HG02973 (cell line): ENCODE measurements at regions not wholly inside any gene's neighbourhood (a gene's known extent, or its start where the extent isn't known, plus 50 kb on each side); places are given as distances from the start of the nearest gene placed in this dataset.

Experiments used
- ATAC-seq: cut with Tn5 transposase; IDR thresholded peaks from one replicate; pipeline ENCODE4 v1.9.1; 2021; ENCODE audit warnings: moderate library complexity; ENCODE audit not compliant: unreplicated experiment

DNA sequence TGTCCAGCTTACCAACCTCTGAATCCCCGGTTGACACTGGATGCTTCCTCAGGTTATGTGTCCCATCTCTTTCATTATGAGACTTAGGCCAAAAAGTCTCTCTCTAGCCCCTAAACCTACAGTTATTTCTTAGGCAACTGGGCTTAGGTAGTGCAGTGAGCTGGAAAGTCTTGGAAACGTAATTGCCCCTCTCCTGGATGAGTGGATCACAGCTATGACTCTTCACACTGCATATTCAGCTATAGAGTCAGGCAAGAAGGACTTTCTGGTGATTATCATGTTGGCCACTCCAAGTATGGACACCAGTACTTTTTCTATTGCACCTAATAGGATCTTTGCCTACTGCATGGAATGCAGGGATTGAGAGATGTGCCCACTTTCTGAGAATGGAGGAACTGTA is 458.3 kb upstream of the CELF4 start:
- ATAC-seq, result no peak

DNA sequence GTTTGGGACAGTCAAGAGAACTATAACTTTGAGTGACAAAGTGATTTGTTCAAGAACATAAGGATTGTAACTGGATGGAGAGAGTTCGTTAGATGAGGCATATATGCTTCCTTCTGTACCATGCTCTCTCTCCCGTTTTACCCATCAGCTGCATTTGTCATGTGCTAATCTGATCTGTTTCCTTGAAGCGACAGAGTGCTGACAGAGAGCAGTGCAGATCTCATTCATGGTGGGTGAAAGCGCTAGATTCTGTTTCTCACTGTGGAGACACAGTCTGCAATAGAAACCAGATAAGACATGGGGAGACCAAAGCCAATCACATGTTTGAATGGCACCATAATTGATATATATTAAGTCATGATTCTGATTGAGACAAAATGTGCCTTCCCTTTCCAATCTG is 456.6 kb upstream of the CELF4 start:
- ATAC-seq, result no peak

DNA sequence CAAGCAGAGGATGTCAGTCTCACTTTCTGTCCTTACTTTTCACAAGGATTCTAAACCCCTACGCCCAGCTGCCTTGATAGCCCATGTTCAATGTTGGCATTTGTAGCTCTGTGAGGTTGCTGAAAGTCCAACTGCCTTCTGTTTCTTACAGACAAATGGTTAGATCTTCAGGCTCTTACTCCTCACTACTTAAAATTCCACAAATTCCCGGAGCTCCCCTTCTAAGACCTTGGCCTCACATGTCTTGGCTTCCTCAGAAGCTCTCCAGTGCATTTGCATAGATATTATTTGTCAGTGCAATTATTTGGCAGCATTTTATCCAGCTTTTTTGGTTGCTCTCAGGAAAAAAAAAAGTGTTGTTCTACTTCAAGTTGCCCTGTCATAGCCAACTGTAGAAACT is 453.7 kb upstream of the CELF4 start:
- no peak for ATAC-seq

DNA sequence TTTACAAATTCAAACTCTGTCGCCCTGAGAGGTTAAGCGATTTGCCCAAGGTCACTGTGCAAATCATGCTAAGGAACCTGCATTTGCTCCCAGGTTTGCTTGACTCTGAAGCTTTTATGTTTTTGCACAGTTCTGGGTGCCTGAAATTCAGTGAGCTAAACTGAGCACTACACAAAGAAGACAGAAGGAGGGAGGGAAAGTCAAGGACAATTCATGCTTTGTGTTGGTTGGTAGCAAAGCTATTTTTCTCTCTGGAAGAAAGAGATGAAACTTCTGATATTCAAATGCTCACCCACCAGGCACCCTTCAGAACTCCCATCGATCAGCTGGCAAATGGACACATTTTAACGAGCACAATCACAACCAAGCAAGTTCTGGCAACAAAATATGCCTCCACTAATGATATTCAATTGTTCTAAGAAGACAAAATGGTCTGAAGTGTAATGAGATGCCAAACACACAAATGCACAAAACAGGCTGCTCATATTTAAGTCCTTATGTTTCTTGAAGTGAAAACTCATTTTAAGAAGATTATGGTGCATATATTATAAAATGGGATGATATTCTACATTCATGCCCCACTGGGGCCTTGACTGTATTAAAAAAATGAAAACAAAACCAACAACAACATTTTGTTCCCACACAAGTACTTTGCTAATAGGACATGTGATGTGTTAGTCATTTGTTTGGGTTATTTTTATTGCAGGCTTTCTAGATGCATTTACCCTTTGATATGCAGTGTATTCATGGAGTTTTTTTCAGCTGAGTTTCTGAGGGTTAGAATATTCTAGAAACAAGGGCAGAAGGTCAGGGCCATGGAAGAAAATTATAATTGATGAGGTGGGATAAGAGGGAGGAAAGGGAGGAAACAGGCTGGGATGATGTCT is 445.6 kb upstream of the CELF4 start:
- ATAC-seq, result no peak

DNA sequence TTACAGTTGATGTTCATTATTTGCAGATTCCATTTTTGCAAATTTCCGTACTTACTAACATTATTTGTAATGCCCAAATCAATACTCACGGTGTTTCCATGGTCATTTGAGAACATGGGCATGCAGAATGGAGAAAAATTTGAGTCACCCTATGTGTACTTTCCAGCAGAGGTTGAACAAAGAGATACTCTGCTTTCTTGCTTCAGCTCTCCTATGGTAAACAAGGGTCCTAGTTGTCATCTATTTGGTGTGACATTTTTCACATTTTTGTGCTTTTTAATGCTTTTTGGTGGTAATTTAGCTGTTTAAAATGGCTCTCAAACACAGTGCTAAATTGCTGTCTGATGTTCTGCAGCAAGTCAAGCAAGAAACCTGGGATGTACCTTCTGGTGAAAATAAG is 444.4 kb upstream of the CELF4 start:
- ATAC-seq, result no peak

DNA sequence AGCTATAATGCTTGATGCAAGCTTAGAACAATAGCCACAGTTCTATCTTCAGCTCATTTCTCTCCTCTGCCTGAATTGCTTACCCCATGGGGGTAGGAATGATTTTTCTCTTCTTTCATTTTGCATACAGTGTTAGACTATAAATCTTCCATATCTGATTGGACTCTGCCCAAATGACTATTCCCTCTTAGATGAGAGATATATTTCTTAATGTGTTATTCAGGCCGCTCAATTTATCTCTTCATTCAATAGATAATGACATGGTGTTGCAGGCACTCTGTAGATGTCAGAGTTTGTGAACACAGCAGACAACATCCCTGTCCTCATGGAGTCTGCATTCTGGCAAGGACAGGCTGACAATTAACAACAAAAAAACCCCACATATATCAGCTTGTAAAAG is 443.7 kb upstream of the CELF4 start:
- no peak for ATAC-seq

DNA sequence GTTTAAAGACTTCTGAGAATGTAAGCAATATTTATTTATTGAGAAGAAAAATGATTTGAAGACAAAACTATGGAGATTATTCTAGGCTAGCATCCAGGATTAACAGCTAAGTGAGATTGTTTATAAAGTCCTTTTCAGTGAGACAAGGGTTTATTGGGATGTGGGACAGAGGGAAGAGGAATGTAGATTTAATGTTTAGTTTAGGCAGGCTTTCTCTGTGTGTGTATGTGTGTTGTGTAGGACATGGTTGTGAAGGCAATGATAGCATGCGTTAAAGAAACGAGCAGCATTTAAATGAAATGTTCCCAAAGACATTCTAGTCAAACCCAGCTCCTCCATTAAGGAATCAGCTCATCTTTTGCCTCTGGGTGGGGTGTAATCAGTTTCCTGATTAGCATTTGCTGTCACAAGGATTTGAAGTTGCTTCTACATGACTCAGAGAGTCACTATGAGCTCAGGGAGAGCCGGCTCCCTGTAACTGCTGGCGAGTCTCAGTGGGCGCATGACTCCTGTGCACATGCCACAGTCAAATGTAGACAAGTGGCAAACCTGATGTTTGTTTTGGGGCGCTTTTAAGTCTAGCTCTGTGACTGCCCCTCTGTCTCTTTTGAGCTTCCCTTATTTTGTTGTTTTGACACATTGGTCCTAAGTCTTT is 442.2 kb upstream of the CELF4 start:
- no peak for ATAC-seq

DNA sequence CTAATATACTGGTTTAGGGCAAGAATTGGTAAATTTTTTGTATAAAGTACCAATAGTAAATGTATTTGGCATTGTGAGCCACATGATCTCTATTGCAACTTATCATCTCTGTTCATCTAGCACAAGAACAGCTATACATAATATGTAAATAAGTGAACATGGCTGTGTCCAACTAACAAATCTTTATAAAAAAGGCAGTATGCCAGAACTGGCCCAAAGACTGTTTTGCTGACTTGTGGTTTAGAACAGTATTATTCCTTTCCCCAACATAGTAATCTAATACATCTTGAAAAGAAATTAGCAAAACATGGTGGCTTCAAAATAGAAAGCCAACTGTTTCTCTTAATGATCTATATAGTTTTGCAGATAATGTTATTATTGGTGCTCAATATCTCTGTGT is 441.4 kb upstream of the CELF4 start:
- no peak for ATAC-seq

DNA sequence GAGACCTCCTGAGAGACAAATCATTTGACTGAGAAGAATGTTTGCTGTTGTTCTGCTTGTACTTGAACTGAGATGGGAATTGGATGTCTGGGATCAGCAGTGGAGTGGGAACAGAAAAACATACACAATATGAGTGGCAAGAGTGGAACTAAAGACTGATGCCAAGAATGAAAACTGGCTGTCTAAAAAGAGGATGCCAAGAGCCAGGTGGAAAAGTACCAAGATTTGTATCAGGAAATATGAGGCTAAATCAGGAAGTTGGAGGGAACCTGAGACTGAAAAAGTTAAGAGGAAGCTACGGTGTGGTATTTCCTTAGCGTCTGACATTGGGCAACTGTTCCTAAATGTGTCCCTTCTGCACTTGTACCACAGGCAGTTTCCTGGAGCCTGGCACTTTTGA is 440.9 kb upstream of the CELF4 start:
- ATAC-seq, result no peak

DNA sequence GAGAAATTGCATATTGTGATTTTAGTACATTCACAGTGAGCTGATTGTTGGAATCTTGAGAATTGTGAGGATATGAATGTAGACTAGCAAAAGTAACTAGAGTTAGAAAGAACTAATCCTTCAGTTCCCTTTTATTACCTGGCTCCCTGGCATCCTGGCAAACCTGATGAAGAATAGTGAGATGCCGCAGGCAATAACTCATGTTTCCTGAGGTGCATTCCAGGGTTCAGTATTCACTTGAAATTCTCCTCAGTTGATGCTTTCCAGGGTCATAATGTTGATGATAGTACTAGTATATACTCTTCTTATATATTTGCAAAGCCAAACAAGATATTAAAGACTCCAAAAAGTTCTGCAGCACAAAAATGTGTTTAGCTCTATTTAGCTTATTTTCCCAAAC is 432.1 kb upstream of the CELF4 start:
- no peak for ATAC-seq

DNA sequence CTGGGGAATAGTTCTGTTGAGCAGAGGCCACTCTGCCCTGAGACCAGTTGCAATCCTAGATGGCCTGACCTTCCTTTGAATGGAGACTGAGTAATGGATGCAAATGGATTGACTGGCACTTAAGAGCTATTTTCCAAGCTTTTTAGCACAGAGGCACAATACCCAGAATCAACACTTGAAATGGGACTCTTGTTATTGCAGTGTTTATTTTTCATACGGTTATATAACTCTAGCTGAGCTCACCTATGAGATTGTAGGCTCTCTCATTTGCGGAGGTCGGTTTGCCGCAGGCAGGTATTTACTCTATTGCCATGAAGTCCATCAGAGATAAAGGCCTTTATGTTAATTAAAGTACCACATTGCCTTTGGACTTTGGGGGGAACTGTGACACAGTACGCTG is 422.3 kb upstream of the CELF4 start:
- ATAC-seq, result no peak

DNA sequence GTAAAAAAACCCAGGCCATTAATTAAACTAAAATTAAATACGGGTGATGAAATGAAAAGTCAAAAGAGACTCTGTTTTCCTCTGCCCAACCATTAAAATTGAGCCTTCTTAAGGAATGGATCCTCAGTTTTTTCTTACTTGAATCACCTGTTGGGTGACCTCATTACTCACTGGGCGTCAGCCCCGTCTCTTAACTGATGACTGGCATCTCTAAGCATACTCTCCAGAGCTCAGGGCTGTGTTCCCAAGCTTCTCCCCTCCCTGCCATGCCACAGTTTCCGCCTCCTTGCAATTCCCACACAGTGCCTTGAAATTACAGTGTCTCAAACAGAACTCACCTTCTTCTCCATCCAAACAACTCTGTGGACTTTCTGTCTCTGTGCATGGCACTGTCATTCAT is 421.1 kb upstream of the CELF4 start:
- no peak for ATAC-seq

DNA sequence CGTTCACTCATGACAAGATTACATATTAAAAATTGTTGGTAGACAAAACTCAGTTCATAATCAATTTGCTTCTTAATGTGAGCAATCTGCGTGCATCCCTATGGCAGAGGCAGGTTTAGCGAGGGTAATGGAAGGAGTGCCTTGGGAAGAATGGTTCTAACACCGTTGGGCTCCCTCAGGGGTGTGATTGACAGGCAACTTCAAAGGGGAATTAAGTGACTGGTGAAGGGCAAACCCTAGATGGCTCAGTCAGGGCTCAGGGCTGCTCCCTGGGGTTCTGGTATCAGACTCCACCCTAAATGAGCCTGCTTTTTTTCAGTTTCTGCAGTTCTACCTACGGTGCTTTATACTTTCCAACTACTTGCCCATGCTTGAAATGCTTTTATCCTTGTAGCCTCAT is 419.5 kb upstream of the CELF4 start:
- no peak for ATAC-seq

DNA sequence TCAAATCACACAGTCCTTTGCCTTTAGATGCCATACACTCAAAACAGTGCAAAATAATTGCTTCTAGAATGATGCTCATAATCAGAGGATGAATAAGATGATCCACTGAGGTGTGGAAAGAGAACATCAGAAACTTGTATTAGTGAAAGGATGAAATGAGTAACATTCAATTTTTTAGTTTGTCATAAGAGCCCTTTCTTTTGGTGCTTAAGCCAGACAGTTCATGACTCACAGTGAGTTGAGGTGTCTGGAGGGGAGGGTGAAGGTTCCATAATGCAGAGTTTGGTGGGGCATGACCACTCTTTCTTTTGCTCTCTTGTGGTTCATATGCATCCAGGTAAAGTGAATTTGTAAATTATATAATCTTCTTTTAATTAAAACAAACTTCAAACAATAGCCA is 415.0 kb upstream of the CELF4 start:
- ATAC-seq, result no peak

DNA sequence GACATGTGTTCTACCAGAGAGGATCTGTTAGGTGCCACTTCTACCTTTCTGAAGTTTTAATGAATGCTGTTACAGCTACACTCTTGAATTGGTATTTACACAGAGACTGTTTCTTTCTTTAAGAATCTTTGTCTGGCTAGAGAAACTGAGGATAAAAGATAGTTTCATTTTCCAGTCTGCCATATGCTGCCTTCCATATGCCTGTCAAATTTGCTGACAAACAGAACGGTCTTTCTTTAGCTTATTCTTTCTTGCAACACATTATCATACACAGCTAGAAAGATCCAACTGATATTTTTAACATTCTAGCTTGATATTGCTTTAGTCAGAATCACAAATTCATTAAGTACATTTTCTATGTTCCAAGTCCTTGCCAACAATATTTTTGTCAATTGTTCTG is 409.8 kb upstream of the CELF4 start:
- no peak for ATAC-seq

DNA sequence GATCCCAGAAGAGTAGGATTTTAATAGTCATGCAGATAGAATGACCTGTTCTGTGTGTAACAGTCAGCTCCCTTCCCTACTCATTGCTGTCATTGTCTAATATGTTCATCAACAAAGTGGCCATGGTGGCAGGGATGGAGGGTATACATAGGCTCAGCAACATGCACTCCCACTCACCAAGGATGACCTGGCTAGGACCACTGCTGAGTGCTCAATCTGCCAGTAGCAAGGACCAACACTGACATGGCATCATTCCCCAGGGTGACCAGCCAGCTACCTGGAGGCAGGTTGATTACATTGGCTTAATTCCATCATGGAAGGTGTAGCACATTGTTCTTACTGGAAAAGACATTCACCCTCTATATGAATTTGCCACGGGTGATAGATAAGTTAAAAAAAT is 401.7 kb upstream of the CELF4 start:
- ATAC-seq, result no peak

DNA sequence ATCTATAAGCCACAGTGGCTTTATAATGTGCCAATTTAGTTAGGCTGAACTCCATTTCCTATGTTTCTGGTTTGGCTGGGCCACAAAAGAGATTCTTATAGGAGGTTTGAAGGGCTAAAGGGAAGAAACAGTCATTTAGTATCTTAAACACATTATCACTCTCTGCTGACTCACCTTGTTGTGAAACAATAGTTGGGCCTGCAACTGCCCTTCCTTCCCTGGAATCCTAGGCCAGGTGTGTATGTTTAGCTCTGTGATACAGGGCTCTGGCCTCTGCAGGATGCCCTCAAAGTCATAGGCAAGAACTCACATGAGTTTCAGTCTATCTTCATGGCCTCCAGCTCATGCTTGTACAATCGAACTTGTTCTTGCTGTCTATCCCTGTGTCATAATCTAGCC is 400.0 kb upstream of the CELF4 start:
- no peak for ATAC-seq

DNA sequence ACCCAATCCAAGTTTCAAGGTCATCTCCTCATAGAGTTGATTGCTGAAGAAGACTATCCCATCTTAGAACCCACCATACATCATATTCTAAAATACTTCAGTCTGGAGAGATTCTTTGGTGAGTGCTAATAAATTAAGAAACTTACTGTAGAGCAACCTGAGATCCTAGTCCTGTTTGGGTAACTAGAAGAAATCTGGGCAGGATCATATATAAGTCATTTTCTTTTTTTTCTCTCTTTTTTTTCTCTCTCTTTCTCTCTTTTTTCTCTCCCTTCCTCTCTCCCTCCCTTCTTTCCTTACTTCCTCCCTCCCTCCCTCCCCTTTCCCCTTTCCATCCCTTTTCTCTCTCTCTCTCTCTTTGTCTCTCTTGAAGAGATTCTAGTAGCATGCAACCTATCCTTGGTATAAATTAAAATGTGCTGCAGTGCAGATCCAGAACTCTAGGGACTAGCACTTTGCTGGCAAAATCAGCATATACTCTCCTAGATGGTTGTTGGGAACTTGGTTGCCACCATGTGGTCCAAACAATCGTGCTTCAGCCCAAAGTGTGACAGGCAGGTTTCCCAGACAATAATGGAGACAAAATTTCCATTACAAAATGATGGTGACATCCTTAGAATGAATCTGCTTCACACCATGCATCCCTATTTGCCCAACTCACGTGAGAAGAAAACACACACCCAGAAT is 399.4 kb upstream of the CELF4 start:
- no peak for ATAC-seq

DNA sequence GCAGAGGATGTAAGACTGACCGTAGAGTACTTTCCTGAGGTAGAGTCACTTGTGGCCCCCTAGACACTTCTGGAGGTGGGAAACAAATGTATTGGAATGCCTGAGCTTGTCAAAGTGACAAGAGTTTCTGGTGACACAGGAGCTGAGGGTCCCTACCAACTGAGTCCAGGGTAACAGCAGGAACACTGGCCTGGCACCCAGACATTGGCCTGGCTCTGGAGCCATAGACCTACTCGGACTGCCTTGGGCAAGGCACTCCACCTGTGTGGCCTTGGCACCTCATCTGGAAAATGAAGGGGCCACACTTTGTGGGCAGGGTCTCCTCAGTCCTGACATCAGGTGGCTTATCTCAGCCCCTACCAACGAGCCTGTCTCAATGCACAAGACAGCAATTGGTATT is 398.2 kb upstream of the CELF4 start:
- ATAC-seq, result no peak

DNA sequence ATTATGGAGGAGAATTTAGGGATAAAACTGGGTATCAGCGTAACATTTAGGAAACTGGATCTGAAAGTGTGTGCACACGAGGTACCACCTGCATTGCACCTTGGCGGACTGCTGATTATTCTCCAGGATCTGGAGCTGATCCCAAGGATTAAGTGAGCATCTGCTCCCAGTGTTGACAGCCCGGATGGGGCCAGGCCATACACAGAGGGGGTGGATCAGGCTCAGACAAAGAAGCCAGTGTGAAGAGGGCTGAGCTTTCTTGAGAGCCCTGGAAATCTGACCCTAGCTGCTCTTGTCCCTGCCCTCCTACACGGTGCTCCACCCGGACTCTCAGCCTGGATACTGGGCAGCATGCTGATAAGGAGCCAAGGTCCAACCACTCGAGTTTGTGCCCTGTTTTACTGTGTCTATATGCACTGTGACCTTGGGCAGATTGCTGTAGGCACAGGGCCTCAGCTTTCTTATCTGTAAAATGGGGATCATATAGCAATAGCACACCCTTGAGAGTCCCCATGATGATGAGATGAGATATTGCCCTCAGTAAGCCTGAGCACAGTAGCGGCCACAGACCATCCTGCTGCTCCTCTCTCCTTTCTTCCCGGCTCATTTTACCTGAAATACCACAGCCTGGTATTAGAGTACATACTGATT is 396.8 kb upstream of the CELF4 start:
- ATAC-seq, result no peak

DNA sequence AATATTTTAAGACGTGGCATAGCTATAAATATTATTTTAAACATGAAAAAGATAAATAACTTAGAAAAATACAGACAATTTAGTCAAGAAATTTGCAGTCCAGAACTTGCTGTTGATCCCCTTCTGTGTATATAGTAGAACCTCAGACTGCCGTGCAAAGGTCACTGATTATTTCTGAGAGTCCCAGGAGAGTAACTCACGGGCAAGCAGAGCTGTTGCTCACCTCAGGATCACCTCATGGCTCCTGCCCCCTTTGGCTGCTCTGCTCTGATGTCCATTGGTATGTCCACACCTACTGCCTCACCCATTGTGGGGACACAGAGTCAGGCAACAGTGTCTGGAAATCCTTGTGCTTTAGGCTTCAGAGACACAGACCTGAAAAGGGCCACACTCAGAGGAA is 392.9 kb upstream of the CELF4 start:
- ATAC-seq, result no peak

DNA sequence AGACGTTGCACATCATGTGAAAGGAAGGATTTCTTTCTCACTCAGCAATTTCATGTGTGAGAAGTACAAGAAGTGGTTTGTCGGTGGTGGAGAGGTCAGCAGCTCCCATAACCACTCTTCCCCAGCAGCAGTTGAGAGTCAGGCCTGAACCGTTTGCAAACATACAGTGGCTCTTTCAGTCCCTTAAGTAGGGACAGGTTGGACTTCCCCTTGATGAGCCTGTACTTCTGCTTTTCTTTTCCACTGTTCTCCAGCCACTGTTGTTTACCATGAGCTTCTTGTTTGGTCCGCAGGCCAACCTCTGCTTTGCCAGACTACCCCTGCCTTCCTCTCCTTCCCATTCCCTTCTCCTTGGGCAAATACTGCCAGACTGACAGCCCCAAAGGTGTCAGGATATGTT is 391.3 kb upstream of the CELF4 start:
- ATAC-seq, result no peak
